HL-60 (cell line): ENCODE measurements at regions not wholly inside any gene's neighbourhood (a gene's known extent, or its start where the extent isn't known, plus 50 kb on each side); places are given as distances from the start of the nearest gene placed in this dataset.

ENCODE experiments used
- POLR2AphosphoS5 ChIP-seq: IDR thresholded peaks from 2 replicates; pipeline ENCODE4 v1.6.1; 2012; ENCODE audit warnings: low read depth
- SPI1 ChIP-seq: IDR thresholded peaks from 2 replicates; pipeline ENCODE4 v1.6.1; 2012; ENCODE audit warnings: low read depth, mild to moderate bottlenecking, borderline replicate concordance
- TF ChIP-seq, protein P1 (sequence below): IDR thresholded peaks from one replicate; pipeline ENCODE4 v1.5.1; 2011; ENCODE audit warnings: low read length, control low read depth, inconsistent platforms; ENCODE audit not compliant: insufficient read depth
- TF ChIP-seq, protein P2 (sequence below): IDR thresholded peaks from 2 replicates; pipeline ENCODE4 v1.6.1; 2012; ENCODE audit warnings: low read depth; ENCODE audit not compliant: insufficient replicate concordance

DNA sequence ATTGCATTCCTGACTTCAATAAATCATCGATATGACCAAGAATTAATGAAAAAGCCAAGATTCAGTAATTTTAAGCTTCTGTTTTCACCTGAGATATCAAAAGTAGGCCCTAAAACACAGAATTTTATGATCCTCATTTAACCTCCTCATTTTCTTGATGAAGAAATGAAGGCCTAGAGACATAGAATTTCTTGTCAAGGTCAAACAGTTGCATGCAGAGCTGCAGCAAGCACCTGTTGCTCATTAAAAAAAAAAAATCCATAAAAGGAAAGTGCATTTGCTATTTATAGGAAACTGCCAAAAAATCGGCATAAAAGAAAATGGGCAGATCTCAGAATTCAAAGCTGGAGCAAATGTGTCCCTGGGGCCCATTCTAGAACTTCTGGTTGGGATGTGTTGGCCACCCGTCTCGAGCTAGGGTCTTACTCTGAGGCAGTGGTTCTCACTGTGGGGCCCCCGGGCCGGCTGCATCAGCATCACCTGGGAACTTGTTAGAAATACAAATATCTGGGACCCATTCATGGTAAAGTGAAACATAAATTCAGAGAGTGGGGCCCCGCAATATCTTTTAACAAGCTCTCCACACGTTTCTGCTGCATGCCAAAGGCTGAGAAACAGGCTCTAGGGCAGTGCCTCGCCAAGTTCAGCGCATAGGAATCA lies 224.7 kb upstream of the UBL3 start:
- TF ChIP-seq, protein P1, sequence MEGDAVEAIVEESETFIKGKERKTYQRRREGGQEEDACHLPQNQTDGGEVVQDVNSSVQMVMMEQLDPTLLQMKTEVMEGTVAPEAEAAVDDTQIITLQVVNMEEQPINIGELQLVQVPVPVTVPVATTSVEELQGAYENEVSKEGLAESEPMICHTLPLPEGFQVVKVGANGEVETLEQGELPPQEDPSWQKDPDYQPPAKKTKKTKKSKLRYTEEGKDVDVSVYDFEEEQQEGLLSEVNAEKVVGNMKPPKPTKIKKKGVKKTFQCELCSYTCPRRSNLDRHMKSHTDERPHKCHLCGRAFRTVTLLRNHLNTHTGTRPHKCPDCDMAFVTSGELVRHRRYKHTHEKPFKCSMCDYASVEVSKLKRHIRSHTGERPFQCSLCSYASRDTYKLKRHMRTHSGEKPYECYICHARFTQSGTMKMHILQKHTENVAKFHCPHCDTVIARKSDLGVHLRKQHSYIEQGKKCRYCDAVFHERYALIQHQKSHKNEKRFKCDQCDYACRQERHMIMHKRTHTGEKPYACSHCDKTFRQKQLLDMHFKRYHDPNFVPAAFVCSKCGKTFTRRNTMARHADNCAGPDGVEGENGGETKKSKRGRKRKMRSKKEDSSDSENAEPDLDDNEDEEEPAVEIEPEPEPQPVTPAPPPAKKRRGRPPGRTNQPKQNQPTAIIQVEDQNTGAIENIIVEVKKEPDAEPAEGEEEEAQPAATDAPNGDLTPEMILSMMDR: no peak
- TF ChIP-seq, protein P2, sequence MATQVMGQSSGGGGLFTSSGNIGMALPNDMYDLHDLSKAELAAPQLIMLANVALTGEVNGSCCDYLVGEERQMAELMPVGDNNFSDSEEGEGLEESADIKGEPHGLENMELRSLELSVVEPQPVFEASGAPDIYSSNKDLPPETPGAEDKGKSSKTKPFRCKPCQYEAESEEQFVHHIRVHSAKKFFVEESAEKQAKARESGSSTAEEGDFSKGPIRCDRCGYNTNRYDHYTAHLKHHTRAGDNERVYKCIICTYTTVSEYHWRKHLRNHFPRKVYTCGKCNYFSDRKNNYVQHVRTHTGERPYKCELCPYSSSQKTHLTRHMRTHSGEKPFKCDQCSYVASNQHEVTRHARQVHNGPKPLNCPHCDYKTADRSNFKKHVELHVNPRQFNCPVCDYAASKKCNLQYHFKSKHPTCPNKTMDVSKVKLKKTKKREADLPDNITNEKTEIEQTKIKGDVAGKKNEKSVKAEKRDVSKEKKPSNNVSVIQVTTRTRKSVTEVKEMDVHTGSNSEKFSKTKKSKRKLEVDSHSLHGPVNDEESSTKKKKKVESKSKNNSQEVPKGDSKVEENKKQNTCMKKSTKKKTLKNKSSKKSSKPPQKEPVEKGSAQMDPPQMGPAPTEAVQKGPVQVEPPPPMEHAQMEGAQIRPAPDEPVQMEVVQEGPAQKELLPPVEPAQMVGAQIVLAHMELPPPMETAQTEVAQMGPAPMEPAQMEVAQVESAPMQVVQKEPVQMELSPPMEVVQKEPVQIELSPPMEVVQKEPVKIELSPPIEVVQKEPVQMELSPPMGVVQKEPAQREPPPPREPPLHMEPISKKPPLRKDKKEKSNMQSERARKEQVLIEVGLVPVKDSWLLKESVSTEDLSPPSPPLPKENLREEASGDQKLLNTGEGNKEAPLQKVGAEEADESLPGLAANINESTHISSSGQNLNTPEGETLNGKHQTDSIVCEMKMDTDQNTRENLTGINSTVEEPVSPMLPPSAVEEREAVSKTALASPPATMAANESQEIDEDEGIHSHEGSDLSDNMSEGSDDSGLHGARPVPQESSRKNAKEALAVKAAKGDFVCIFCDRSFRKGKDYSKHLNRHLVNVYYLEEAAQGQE: no peak
- no peak for TF ChIP-seq POLR2AphosphoS5
- TF ChIP-seq SPI1: no peak
